ENCODE measurements at regions not wholly inside any gene's neighbourhood (a gene's known extent, or its start where the extent isn't known, plus 50 kb on each side); places are given as distances from the start of the nearest gene placed in this dataset.
"Not testable (repeated sequence)": the region's sequence is repeated elsewhere in the genome, so short reads cannot be mapped to it uniquely, and the experiment has no call there.

GRCh38 chr7:119733127-119733879, 539.7 kb upstream of the KCND2 start:
- intact Hi-C loops (cut with DNase I) = no loop called here
- TF ChIP-seq POLR2A (IDR thresholded peaks at IDR 0.05) (no peak), POLR2AphosphoS5 (IDR thresholded peaks at IDR 0.05) (no peak)
- TF ChIP-seq, protein P1, sequence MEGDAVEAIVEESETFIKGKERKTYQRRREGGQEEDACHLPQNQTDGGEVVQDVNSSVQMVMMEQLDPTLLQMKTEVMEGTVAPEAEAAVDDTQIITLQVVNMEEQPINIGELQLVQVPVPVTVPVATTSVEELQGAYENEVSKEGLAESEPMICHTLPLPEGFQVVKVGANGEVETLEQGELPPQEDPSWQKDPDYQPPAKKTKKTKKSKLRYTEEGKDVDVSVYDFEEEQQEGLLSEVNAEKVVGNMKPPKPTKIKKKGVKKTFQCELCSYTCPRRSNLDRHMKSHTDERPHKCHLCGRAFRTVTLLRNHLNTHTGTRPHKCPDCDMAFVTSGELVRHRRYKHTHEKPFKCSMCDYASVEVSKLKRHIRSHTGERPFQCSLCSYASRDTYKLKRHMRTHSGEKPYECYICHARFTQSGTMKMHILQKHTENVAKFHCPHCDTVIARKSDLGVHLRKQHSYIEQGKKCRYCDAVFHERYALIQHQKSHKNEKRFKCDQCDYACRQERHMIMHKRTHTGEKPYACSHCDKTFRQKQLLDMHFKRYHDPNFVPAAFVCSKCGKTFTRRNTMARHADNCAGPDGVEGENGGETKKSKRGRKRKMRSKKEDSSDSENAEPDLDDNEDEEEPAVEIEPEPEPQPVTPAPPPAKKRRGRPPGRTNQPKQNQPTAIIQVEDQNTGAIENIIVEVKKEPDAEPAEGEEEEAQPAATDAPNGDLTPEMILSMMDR (IDR thresholded peaks at IDR 0.05) = no peak
- DNase-seq (ENCODE audit: low spot score) = no peak
- Histone ChIP-seq H3K9me3 (no peaks in the 10 kb centered on the region), H3K4me3 (no peak overlapping the region), H3K27me3 (replicated peaks; ENCODE audit: insufficient read depth) (no peaks in the 10 kb centered on the region), H3K36me3 (no peaks in the 10 kb centered on the region), H3K4me1 (replicated peaks) (no peaks in the 10 kb centered on the region), H3K27ac (no peak overlapping the region)
- WGBS = 51% methylated on average over 4 of the region's 4 CpGs

GRCh38 chr7:119737390-119737789, 535.6 kb upstream of the KCND2 start:
- H3K27me3 ChIP-seq (replicated peaks; ENCODE audit: insufficient read depth) = no peaks in the 10 kb centered on the region
- no peak for DNase-seq (ENCODE audit: low spot score)
- no peak overlapping the region for H3K4me3 ChIP-seq
- H3K36me3 ChIP-seq = no peaks in the 10 kb centered on the region
- H3K4me1 ChIP-seq (replicated peaks) = no peaks in the 10 kb centered on the region
- intact Hi-C loops (cut with DNase I) = no loop called here
- TF ChIP-seq POLR2AphosphoS5 (IDR thresholded peaks at IDR 0.05) (no peak), POLR2A (IDR thresholded peaks at IDR 0.05) (no peak)
- TF ChIP-seq, protein P1 (IDR thresholded peaks at IDR 0.05) = no peak
- H3K27ac ChIP-seq = no peak overlapping the region
- H3K9me3 ChIP-seq = no peaks in the 10 kb centered on the region

DNA sequence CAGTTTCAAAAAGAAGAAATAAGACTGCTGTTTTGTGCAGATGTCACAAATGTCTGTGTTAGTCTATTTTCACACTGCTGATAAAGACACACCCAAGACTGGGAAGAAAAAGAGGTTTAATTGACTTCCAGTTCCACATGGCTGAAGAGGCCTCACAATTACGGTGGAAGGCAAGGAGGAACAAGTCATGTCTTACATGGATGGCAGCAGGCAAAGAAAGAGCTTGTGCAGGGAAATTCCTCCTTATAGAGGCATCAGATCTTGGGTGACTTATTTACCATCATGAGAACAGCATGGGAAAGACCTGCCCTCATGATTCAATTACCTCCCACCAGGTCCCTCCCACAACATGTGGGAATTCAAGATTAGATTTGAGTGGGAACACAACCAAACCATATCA, 527.7 kb upstream of the KCND2 start:
- DNase-seq (ENCODE audit: low spot score); H3K27me3 ChIP-seq (replicated peaks; ENCODE audit: insufficient read depth); H3K4me1 ChIP-seq (replicated peaks); H3K9me3 ChIP-seq; H3K27ac ChIP-seq; intact Hi-C loops (cut with DNase I); H3K4me3 ChIP-seq; H3K36me3 ChIP-seq: not testable (repeated sequence)
- WGBS = 86% methylated on average over 1 of the region's 1 CpG

DNA sequence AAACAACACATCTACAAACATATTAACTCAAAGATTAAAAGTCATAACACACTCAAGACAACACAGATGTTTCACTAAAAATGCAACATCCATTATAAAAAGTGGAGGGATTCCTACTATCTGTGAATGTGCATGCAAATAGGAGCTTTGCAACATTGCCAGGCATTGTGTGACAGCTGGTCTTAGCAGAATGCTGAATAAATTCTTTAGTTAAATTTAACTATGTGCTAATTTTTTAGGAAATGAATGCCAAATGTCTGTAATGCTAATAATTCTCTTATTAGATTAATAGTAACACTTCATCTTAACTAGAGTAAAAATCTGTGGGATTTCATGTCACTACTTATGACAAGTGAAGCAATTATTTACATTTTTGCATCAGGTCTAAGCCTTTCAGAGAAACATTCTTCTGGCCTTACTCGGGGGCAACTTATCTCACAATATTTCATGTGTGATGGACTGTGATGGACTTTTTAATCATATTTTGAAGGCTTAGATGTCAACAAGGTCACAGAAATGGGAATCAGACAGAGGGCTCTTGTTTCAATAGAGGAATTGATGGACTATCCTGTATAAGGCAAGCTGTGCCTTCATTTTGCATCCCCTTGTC, 524.6 kb upstream of the KCND2 start:
- Histone ChIP-seq H3K4me1 (replicated peaks) (no peaks in the 10 kb centered on the region), H3K4me3 (no peak overlapping the region), H3K27me3 (replicated peaks; ENCODE audit: insufficient read depth) (no peaks in the 10 kb centered on the region), H3K27ac (no peak overlapping the region), H3K36me3 (no peaks in the 10 kb centered on the region), H3K9me3 (no peaks in the 10 kb centered on the region)
- 47% methylated on average over 1 of the region's 1 CpG for WGBS
- TF ChIP-seq POLR2A (IDR thresholded peaks at IDR 0.05) (no peak), POLR2AphosphoS5 (IDR thresholded peaks at IDR 0.05) (no peak)
- TF ChIP-seq, protein P1 (IDR thresholded peaks at IDR 0.05) = no peak
- no peak for DNase-seq (ENCODE audit: low spot score)
- intact Hi-C loops (cut with DNase I) = no loop called here

GRCh38 chr7:119748991-119749390, 524.0 kb upstream of the KCND2 start:
- no peak for TF ChIP-seq POLR2A (IDR thresholded peaks at IDR 0.05)
- Histone ChIP-seq H3K27me3 (replicated peaks; ENCODE audit: insufficient read depth) (no peaks in the 10 kb centered on the region), H3K36me3 (no peaks in the 10 kb centered on the region), H3K27ac (no peak overlapping the region), H3K4me3 (no peak overlapping the region), H3K9me3 (no peaks in the 10 kb centered on the region), H3K4me1 (replicated peaks) (no peaks in the 10 kb centered on the region)
- DNase-seq (ENCODE audit: low spot score) = no peak
- WGBS = 62% methylated on average over 2 of the region's 2 CpGs
- intact Hi-C loops (cut with DNase I) = no loop called here

DNA sequence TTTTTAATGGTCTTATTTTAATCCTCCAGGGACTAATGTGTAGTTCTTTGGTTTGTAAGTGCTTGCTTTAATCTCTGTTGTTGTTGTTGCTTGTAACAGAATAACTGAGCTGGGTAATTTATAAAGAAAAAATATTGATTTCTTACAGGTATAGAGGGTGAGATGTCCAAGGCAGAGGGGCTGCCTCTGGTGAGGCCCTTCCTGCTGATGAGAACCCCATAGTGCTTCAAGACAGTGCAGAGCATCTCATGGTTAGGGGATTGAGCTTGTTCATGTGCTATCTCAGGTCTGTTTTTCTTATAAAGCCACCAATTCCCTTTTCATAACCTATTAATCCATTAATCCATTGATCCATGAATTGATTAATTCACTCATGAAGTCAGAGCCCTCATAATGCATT, 516.3 kb upstream of the KCND2 start:
- Histone ChIP-seq H3K36me3 (no peaks in the 10 kb centered on the region), H3K4me3 (no peak overlapping the region), H3K9me3 (no peaks in the 10 kb centered on the region), H3K27me3 (replicated peaks; ENCODE audit: insufficient read depth) (no peaks in the 10 kb centered on the region), H3K27ac (no peak overlapping the region), H3K4me1 (replicated peaks) (no peaks in the 10 kb centered on the region)
- DNase-seq (ENCODE audit: low spot score) = no peak
- TF ChIP-seq POLR2AphosphoS5 (IDR thresholded peaks at IDR 0.05) = no peak
- TF ChIP-seq, protein P1 (IDR thresholded peaks at IDR 0.05) = no peak
- no peak for TF ChIP-seq POLR2A (IDR thresholded peaks at IDR 0.05)
- intact Hi-C loops (cut with DNase I) = no loop called here
